ENCODE measurements at regions not wholly inside any gene's neighbourhood (a gene's known extent, or its start where the extent isn't known, plus 50 kb on each side); places are given as distances from the start of the nearest gene placed in this dataset.

GRCh38 chr4:110978761-110979160 is 355.9 kb upstream of the PITX2 start:
- Mint-ChIP-seq H3K4me1 (no peaks in the 10 kb centered on the region), H3K9me3 (no peaks in the 10 kb centered on the region), H3K27me3 (ENCODE audit: low read depth in 3 of 3) (peaks cover 0 to 3% (median 0%) of the 10 kb centered on the region in 3 donors), H3K4me3 (no peak overlapping the region), H3K27ac (no peak overlapping the region), H3K36me3 (no peaks in the 10 kb centered on the region)
- Histone ChIP-seq H3K27ac (ENCODE audit: low read depth in 1 of 2, low read length in 2 of 2) (no peak overlapping the region), H3K4me2 (replicated peaks; ENCODE audit: extremely low read depth, low read length, poor library complexity, severe bottlenecking) (no peak overlapping the region), H3K4me3 (replicated peaks in 1 of 3; ENCODE audit: low read depth in 2 of 3, low read length in 3 of 3) (no peak overlapping the region), H3K27me3 (ENCODE audit: control insufficient read depth in 2 of 2, insufficient read depth in 2 of 2, low read length in 2 of 2) (no peaks in the 10 kb centered on the region), H3K79me2 (ENCODE audit: insufficient read depth, low read length) (no peaks in the 10 kb centered on the region), H3K9ac (ENCODE audit: insufficient read depth, low read length, poor library complexity, severe bottlenecking) (no peak overlapping the region), H3K4me1 (ENCODE audit: control insufficient read depth in 1 of 2, insufficient read depth in 2 of 2, low read length in 2 of 2) (no peaks in the 10 kb centered on the region), H3K36me3 (replicated peaks in 1 of 2; ENCODE audit: control insufficient read depth in 1 of 2, insufficient read depth in 2 of 2, low read length in 2 of 2) (no peaks in the 10 kb centered on the region), H4K20me1 (ENCODE audit: insufficient read depth, low read length) (no peaks in the 10 kb centered on the region), H3K9me3 (replicated peaks in 1 of 2; ENCODE audit: control insufficient read depth in 1 of 2, insufficient read depth in 1 of 2, low read length in 2 of 2) (no peaks in the 10 kb centered on the region), H2AFZ (ENCODE audit: insufficient read depth, low read depth, low read length, poor library complexity, severe bottlenecking) (no peak overlapping the region)
- no peak for DNase-seq
- no CpG with 5 or more reads among the region's 2 CpGs for WGBS (ENCODE audit: insufficient coverage)
- no peak for TF ChIP-seq CTCF (IDR thresholded peaks at IDR 0.05)
- intact Hi-C loops (cut with micrococcal nuclease): no loop called here

- H3K36me3 ChIP-seq (replicated peaks in 1 of 2; ENCODE audit: control insufficient read depth in 1 of 2, insufficient read depth in 2 of 2, low read length in 2 of 2): no peaks in the 10 kb centered on the region
- H3K9me3 Mint-ChIP-seq: no peaks in the 10 kb centered on the region
- intact Hi-C loops (cut with micrococcal nuclease): no loop called here
- no peaks in the 10 kb centered on the region for H3K27me3 ChIP-seq (ENCODE audit: control insufficient read depth in 2 of 2, insufficient read depth in 2 of 2, low read length in 2 of 2)
- no peak overlapping the region for H3K9ac ChIP-seq (ENCODE audit: insufficient read depth, low read length, poor library complexity, severe bottlenecking)
- no peak for TF ChIP-seq CTCF (IDR thresholded peaks at IDR 0.05)
- H4K20me1 ChIP-seq (ENCODE audit: insufficient read depth, low read length): no peaks in the 10 kb centered on the region
- no peak overlapping the region for H2AFZ ChIP-seq (ENCODE audit: insufficient read depth, low read depth, low read length, poor library complexity, severe bottlenecking)
- no peak overlapping the region for H3K4me2 ChIP-seq (replicated peaks; ENCODE audit: extremely low read depth, low read length, poor library complexity, severe bottlenecking)
- H3K4me1 ChIP-seq (ENCODE audit: control insufficient read depth in 1 of 2, insufficient read depth in 2 of 2, low read length in 2 of 2): no peaks in the 10 kb centered on the region
- no peak overlapping the region for H3K27ac ChIP-seq (ENCODE audit: low read depth in 1 of 2, low read length in 2 of 2)
- H3K27me3 Mint-ChIP-seq (ENCODE audit: low read depth in 3 of 3): no peaks in the 10 kb centered on the region
- no peaks in the 10 kb centered on the region for H3K36me3 Mint-ChIP-seq
- H3K79me2 ChIP-seq (ENCODE audit: insufficient read depth, low read length): no peaks in the 10 kb centered on the region
- DNase-seq: no peak
- no CpG with 5 or more reads among the region's 1 CpG for WGBS (ENCODE audit: insufficient coverage)
- no peak overlapping the region for H3K4me3 Mint-ChIP-seq
- H3K9me3 ChIP-seq (replicated peaks in 1 of 2; ENCODE audit: control insufficient read depth in 1 of 2, insufficient read depth in 1 of 2, low read length in 2 of 2): no peaks in the 10 kb centered on the region
- no peak overlapping the region for H3K4me3 ChIP-seq (replicated peaks in 1 of 3; ENCODE audit: low read depth in 2 of 3, low read length in 3 of 3)
- H3K27ac Mint-ChIP-seq: no peak overlapping the region
- H3K4me1 Mint-ChIP-seq: no peaks in the 10 kb centered on the region
Observed at GRCh38 chr4:110982486-110982885, 359.6 kb upstream of the PITX2 start.

Data from CD14-positive monocyte (primary cell).